Fibroblast of pulmonary artery (primary cell): ENCODE measurements at regions not wholly inside any gene's neighbourhood (a gene's known extent, or its start where the extent isn't known, plus 50 kb on each side); places are given as distances from the start of the nearest gene placed in this dataset.

ENCODE experiments used
- DNase-seq: peaks from one replicate; pipeline ENCODE4 v3.0.0-alpha.2; 2010; ENCODE audit warnings: low read depth
- H3K4me3 ChIP-seq: replicated peaks from 2 replicates; pipeline ENCODE4 v1.5.1; 2011; ENCODE audit warnings: low read depth, mild to moderate bottlenecking, control low read depth, low read length, moderate library complexity
- CTCF ChIP-seq: IDR thresholded peaks from 2 replicates; pipeline ENCODE4 v1.5.1; 2011; ENCODE audit warnings: mild to moderate bottlenecking, control low read depth, low read length, inconsistent platforms; ENCODE audit errors: missing control alignments

GRCh38 chr10:130915065-130915464, 396.5 kb downstream of the TCERG1L start:
- no peak for DNase-seq
- TF ChIP-seq CTCF = no peak

GRCh38 chr10:130921461-130921860, 390.1 kb downstream of the TCERG1L start:
- TF ChIP-seq CTCF = no peak
- no peak overlapping the region for H3K4me3 ChIP-seq
- no peak for DNase-seq

More at GRCh38 chr10:130915065-130915464, 396.5 kb downstream of the TCERG1L start:
- H3K4me3 ChIP-seq = no peak overlapping the region

GRCh38 chr10:130921911-130922440, 389.5 kb downstream of the TCERG1L start:
- no peak for DNase-seq
- TF ChIP-seq CTCF = no peak
- no peak overlapping the region for H3K4me3 ChIP-seq

- no peak for DNase-seq
- no peak overlapping the region for H3K4me3 ChIP-seq
- TF ChIP-seq CTCF = no peak
Observed at GRCh38 chr10:130923596-130923995, 387.9 kb downstream of the TCERG1L start.

GRCh38 chr10:130924138-130924819, 387.2 kb downstream of the TCERG1L start:
- no peak for DNase-seq
- H3K4me3 ChIP-seq = no peak overlapping the region
- no peak for TF ChIP-seq CTCF

GRCh38 chr10:130926442-130926841, 385.1 kb downstream of the TCERG1L start:
- no peak overlapping the region for H3K4me3 ChIP-seq
- no peak for DNase-seq
- TF ChIP-seq CTCF = no peak

GRCh38 chr10:130927157-130927556, 384.4 kb downstream of the TCERG1L start:
- DNase-seq = no peak
- TF ChIP-seq CTCF = no peak

More at GRCh38 chr10:130927157-130927556, 384.4 kb downstream of the TCERG1L start:
- no peak overlapping the region for H3K4me3 ChIP-seq
